Stromal cell of bone marrow (primary cell): ENCODE measurements at regions not wholly inside any gene's neighbourhood (a gene's known extent, or its start where the extent isn't known, plus 50 kb on each side); places are given as distances from the start of the nearest gene placed in this dataset.
"Not testable (repeated sequence)": the region's sequence is repeated elsewhere in the genome, so short reads cannot be mapped to it uniquely, and the experiment has no call there.

ENCODE experiments used
- DNase-seq: peaks from one replicate; pipeline ENCODE4 v3.0.0-alpha.2; 2012; ENCODE audit warnings: low read depth

DNA sequence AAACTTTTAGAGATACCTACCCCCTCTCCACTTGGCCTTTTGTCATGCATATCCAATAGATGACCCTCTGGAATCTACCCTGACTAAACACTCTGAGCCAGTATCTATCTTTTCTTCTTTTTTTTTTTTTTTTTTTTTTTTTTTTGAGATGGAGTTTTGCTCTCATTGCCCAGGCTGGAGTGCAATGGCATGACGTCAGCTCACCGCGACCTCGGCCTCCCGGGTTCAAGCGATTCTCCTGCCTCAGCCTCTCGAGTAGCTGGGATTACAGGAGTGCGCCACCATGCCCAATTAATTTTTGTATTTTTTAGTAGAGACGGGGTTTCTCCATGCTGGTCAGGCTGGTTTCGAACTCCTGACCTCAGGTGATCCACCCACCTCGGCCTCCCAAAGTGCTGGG, 50.8 kb upstream of the GRIN2B start:
- DNase-seq = not testable (repeated sequence)

DNA sequence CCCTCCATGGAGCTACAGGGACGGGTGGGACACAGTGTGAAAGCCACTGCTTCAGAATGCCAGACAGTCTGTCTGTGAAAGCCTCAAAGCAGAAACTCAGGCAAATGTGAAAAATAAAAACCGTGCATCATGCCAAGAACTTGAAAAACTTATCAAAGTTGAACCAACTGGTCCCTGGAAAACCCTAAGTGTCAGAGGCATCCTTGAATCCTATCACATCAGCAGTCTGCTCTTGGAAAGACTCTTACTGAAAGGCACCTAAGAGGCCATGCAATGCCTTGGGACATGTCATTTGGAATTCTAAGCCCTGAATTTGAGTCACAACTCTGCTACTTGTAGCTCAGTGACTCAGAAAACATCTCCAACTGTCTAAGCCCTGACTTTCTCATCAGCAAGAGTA, 62.4 kb upstream of the GRIN2B start:
- DNase-seq = no peak

DNA sequence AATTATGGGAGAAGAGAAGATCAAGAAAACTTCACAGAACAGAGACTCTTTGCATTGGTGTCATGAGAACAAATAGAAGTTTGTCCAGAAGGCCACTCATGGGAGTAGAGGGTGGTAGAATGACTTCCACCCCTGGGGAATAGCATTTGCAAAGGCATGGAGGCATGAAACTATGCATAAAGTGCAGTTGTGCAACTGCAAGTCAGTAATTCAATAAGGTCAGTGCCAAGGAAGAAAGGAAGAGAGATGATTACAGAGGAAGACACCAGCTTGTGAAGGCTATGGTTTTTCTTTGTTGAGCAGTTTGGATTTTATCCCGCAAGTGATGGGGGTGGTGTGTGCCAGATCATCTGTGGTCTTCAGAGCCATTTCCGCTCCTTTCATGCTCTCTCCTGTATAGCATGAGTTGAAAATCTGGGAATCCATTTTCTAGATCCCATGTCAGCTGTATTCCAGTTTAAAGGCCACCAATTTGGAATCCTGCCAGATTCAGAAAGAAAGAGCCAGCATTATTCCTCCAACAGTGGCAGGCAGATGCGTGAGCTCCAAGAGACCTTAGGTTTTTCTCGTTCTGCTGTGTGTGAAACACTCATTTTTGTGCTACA, 67.6 kb upstream of the GRIN2B start:
- DNase-seq = no peak

DNA sequence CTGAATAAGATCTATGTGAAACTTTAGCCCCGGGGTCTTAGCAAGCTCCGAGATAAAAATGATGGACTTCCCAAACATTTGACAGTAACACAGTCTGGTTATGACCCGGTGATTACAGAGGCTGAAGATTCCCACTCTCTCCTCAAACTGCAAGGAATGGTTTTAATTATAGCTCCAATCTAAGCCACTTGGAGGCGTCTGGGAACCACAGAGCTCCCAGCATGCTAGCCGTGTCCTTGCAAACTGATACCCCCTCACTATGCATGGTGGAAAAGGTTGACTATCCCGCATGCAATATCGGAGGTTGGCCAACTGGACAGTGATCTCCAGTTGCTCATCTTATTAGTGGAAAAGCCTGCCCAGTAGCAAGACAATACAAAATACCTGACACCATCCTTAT, 76.5 kb upstream of the GRIN2B start:
- no peak for DNase-seq

DNA sequence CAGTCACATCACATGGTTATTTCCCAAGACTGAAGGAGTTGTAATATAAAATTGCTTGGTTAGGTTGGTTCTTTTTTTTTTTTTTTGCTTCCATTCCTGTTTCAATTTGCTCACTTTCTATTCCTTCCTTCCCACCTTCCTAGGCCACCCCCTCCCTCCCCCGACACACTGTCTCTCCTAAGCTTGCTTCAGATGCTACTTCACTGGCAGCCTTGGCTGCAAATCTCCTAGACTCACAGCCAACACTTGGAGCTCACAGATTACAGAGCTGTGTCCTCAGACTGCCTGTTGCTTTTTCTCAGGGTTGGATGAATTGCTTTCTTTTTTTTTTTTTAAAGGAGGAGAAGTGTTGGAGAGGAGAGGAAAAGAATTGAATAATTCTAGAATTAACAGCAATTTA, 77.3 kb upstream of the GRIN2B start:
- DNase-seq = no peak

DNA sequence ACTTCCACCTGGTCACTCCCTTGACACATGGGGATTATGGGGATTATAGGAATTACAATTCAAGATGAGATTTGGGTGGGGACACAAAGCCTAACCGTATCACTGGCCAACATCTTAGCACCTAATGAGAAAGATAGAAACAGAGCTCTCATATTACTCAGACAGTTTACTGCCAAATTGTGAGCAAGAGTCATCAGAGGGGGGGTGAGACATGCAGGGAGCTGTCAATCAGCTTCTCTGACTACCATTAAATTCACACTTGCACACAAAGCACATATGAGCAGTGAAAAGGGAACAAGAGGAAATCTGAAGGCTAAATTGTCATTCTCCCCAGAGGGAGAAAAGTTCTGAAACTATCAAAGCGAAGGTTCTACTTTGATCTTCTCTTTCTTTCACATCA, 78.1 kb upstream of the GRIN2B start:
- DNase-seq = no peak

DNA sequence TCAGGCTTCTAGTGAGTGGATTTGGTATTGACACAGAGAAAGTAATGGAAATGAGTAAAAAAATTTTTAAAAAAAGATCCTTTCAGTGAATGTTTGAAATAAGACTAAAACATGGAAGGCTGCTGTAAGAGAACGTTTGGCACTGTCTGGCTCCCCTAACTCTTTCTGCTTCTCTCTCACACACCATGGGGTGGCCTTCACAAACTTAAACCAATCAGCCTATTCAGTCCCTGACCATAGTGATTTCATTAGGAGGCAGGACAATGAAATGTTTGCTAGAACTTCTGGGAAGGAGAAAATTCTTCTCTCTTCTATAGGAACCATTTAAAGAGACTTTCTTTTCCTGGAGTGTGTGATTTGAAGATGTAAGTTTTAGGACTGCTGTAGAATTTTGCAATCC, 84.2 kb upstream of the GRIN2B start:
- DNase-seq = no peak

DNA sequence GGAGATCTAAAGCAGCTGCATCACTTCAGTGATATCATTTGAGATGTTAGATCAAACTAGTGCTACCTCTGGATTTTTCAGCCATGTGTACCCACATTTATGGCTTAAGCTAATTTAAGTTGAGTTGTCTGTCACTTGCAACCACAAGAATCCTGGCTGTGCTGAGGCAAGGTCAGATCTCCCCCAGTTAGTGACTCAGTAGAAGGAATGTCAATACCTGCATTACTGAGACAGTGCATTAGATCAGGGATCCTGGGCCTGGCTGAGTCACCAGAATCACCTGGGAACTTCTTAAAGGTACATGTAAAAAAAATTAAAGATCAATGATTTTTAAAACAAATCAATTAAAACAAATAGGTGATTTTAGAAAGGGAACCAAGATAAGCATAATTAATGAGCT, 84.6 kb upstream of the GRIN2B start:
- DNase-seq = no peak

DNA sequence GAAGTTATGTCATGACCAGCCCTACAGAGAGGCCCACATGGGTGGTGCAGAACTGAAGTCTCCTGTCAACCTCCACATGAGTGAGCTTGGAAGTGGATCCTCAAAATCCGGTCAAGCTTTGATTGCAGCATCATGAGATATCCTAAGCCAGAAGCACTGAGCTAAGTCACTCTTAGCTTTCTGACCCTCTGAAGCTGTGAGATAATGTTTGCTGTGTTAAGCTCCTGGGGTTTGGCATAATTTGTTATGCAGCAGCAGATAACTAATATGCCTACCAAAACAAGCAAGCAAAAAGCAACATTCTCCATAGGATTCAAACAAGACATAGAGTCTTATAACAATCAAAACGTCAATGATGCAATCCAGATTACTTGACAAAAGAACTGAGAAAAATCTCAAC, 87.6 kb upstream of the GRIN2B start:
- DNase-seq = no peak

DNA sequence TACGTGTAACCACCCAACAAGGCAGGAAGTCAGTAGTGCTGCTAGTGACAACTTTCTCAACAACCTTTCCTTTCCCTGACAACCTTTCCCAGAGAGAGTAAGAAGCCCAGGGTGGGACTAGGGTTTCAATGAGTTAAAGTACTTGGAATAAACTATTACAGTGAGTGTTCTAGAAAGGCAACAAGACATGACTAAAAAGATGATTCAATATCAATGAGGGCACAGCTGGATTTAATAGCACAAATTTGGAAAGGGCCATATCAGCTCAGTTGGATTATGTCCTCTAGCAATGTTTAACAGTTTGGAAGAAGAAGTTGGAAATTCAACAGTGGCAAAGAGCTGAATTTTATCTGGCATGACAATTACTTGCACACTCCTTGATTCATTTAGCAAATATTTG, 90.4 kb upstream of the GRIN2B start:
- no peak for DNase-seq

DNA sequence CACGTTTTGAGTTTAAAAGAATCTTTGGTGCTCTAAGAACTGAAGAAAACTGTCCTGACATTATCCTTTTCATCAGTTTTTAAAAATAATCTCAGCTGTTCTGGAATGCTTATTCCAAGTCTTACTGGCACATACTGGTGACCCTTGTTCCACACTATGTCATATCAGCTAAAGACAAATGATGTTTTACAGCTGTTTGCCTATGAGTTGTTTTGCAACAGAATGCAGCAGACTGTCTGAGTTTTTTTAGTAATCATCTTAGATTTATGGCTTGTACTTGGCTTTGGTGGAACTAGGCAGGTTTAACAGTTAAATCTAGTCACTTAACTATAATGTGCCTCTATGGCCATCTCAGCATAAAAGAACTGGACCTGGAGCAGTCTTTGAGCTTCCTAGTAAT, 91.6 kb upstream of the GRIN2B start:
- no peak for DNase-seq

DNA sequence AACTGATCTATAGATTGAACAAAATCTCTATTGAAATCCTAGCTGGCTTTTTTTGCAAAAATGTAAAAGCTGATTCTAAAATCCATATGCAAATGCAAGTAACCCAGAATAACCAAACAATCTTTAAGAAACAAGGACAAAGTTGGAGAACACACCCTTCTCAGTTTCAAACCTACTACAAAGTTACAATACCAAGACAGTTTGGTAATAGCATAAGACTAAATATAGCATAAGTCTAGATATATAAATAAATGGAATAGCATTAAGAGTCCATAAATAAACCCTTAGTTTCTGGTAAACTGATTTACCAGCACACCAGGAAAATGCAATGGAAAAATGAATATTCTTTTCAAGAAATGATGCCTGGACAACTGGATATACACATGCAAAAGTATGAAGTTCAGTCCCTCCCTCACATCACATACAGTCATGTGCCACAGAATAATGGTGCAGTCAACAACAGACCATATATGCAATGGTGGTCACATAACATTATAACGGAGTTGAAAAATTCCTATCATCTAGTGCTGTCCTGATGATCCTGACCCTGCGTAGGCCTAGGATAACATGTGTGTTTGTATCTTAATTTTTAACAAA, 94.5 kb upstream of the GRIN2B start:
- DNase-seq = no peak

DNA sequence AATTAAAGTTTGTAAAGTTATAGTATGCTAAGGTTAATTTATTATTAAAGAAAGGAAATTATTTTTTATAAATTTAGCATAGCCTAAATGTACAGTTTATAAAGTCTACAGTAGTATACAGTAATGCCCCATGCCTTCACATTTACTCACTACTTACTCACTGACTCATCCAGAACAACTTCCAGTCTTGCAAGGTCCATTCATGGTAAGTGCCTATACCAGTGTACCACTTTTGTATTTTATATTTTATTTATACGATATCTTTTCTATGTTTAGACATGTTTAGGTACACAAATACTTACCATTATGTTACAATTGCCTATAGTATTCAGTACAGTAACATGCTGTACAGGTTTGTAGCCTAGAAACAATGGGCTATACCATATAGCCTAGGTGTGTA, 95.1 kb upstream of the GRIN2B start:
- no peak for DNase-seq

DNA sequence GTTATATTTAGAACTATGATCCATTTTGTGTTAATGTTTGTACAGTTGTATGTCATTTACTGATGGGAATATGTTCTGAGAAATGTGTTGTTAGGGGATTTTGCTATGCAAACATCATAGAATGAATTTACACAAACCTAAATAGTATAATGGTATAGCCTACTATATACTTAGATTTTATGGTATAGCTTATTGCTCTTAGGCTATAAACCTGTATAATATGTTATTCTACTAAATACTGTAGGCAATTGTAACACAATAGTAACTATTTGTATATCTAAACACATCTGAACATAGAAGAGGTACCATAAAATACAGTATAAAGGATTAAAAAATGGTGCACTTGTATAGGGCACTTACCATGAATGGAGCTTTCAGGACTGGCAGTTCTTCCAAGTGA, 105.4 kb upstream of the GRIN2B start:
- no peak for DNase-seq

DNA sequence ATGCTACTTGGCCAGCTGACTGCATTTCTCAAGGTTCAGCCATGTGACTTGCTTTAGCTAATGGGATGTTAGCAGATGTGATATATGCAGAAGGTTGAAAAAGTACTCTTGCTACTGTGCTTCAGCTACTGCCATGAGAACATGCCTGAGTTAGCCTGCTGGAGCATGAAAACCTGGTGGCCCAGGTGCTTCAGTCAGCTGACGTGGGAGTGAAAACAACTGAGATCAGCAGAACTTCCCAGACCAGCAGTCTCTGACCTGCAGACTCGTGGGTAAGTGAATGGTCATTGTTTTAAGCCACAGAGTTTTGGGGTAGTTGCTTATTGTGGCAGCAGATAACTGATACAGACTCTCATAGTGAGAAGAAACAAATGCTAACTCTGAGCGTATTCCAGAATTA, 118.6 kb upstream of the GRIN2B start:
- no peak for DNase-seq

DNA sequence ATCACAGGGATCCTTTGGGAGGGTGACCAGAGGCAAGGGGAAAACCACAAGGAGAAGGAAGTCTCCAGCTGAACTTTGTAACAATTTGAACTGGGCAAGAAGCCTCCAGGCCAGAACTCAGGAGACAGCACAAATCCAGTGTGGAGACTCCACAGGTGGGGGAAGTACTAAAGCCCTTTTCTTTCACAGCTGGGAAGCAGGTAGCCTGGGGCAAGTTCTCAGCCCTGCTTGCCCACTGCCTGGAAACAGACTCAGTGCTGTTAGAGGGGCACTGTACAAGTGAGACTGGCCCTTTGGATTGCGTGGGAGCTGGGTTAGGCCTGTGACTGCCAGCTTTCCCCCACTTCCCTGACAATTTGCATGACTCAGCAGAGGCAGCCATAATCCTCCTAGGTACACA, 120.2 kb upstream of the GRIN2B start:
- not testable (repeated sequence) for DNase-seq

DNA sequence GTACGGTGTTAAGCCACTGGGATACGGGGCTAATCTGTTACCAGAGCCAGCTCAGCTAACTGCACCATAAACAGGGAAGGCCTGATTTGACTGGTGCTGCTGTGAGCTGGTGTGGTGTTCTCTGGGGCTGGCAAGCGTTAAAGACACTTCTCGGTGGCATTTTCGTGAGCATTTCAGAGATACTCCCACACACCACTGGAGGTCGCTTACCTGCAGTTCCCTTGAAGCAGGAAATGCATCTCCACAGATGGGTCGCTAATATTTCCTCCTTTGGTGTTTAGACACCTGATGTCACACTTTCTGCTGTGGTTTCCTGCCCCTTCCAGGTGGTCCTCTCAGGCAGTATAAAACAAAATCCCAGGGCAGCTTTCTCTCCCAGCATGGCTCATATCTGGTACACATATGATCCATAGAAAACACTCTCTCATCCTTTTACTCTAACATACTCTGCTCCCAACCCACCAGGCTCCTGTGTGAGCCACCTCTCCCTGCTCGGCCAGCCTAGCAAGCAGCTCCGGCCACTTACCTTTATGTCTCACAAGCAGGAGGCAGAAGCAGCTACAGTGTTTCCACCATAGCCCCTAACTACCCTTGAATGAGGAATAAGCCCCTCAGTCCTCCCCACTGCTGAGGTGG, 129.9 kb upstream of the GRIN2B start:
- DNase-seq = no peak

DNA sequence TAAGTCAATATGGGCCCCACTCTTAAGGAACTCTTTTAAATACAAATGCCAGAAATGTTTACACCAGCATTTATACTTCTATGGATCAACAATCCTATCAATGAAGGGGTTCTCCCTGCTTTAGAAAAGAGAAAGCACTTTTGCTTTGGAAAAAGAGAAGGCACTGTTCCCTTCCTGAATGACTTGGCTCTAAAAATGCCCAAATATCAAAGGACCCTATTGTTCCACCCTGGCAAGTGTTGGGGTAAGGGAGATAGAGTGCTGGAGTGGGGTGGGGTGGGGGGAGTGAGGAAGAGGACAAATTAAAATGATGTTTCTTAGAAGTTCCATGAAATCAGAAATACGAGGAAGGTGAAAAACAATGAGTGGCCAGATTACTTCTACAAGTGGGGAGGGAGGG, 131.6 kb upstream of the GRIN2B start:
- no peak for DNase-seq

DNA sequence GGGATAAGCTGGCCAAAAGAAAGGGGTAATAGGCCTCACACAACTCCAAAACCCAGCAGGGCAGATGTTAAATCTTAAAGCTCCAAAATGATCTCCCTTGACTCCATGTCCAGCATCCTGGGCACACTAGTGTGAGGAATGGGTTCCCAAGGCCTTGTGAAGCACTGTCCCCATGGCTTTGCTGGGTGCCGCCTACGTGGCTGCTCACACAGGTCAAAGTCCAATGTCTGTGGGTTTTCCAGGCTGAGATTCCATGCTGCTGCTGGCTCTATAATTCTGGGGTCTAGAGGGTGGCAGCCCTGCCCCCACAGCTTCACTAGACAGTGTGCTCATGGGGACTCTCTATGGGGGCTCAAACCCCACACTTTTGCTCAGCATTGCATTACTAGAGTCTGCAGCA, 145.3 kb upstream of the GRIN2B start:
- no peak for DNase-seq

DNA sequence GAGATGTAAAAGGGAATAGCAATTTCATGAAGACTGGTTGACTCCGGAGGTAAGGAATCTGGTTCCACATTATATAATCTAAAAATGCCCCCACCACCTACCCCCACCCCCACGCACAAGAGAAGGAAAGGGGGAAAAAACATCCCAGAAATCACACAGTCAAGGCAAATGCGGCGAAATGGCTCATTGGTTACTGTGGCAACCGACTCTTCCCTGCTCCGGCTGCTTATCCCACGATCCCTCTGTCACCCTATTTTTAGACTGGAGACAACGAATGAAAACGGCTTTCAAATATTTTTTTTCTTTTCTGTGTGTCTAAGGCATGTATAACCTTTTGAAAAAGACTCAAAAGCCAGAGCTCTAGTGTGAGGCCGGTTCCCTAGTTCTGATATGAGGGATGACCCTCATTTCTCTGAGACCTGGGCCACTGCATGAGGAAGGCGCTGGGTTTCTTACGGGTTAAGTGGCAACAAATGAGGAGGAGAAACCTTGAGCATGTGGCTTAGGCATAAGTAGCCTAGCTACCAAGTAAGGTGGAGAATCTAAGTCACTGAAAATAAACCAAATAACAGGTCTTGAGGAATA, 148.3 kb upstream of the GRIN2B start:
- no peak for DNase-seq

DNA sequence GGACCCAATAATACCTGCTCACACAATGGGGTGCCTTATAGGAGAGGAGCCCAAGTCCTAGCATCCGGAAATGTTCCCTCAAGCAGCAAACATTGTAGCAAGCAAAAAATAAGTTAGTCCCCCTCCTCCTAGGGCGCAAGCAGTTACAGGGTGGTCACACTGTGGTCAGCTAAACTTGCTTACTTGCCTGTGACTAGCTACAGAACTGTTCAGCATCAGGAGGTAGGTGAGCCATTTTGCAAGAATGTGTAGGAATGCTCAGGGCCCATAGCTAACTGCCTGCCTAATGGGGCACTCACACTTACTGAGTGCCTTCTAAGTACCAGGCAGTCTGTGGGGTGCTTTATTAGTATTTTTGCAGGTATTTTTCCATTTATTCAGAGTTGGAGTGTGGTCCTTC, 154.6 kb upstream of the GRIN2B start:
- no peak for DNase-seq

DNA sequence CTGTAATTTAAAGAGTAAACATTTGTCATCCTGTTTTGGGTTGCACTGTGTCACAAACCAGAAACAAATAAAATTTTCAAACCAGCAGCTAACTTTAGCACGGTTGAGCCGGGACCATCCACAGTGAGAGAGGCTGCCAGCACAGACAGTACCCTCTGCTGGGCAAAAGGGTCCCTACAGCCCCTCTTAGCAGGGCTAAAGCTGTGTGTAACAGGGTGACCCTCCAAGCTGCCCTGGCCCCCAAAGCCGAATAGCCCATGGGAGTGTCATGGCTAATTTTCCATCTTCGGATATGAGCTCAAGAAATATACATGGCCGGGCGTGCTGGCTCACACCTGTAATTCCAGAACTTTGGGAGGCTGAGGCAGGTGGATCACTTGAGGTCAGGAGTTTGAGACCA, 157.1 kb upstream of the GRIN2B start:
- DNase-seq = no peak

DNA sequence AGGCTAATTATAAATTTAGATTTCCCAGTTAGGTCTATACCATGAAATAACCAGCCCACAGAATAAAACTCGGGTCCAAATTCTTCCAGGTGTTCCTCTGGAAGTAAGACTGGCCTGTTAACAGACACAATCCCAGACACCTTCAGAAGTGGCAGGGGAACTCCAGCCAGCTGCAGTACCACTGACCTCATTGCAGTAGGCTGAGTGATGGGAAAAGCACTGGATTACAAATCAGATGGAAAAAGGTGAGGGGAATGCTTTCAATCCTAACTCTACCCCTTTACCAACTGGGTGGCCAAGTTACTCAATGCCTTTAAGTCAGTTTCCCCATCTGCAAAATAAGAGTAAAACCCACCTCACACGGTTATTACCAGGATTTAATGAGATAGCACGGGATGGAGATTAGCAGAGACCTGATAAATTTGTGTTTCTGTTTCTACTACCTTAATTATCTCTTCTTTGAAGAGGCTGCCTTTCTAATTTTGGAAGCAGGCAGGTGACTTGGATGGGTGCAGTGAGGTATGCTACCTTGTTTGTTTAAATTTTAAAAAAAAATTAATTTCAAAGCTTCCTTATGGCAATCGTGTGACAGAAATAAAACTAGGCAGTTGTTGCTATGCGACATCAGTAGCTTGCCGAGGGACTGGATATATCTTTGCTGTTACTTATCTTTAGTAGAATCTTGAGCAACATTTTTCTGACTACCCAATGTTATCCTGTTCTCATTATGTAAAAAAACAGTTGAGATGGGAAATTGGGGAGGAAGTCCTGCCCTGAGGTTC, 167.3 kb upstream of the GRIN2B start:
- DNase-seq = no peak
